Inflammatory macrophage treated with lipopolysaccharide for 1 hour (primary cell): ENCODE measurements at regions not wholly inside any gene's neighbourhood (a gene's known extent, or its start where the extent isn't known, plus 50 kb on each side); places are given as distances from the start of the nearest gene placed in this dataset.
"Not testable (repeated sequence)": the region's sequence is repeated elsewhere in the genome, so short reads cannot be mapped to it uniquely, and the experiment has no call there.

Experiments used
- DNase-seq, 2 donors: peaks; one replicate each; pipeline ENCODE4 v3.0.0-alpha.2; 2020 to 2022

DNA sequence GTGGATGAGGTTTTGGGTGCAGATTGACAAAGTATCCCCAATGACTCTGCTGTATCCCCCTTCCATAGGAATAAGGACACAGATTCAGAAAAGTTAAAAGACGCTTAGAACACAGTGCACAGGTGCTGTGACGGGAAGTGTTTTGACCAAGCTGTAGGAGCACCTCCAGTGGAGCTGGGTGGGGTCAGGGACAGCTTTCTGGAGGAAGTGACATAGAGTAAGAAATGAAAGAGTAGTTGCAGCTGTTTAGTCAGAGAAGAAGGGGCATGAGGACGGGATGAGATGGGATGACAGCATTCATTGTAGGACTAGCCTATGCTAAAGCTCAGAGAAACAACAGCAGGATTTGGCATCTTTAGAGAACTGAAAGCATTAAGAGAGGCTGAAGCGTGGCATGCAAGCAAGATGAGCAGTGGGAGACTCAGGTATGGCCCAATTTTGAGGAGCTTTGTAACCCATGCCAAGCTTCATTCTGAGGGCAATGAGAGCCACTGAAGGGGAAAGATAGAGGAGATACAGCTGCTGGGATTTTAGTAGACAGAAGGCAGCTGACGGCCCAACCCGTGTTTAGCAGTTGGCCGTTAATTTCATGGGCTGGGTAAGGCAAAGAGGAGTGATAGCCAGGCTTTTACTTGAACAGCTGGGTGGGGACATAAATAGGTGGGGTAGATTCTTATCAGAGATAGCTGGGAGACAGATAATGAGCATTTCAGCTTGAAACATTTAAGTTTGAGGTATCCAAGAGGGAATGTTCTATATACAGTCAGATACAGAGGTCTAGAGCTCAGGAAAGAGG, 131.8 kb upstream of the KRAS start:
- no peak for DNase-seq

DNA sequence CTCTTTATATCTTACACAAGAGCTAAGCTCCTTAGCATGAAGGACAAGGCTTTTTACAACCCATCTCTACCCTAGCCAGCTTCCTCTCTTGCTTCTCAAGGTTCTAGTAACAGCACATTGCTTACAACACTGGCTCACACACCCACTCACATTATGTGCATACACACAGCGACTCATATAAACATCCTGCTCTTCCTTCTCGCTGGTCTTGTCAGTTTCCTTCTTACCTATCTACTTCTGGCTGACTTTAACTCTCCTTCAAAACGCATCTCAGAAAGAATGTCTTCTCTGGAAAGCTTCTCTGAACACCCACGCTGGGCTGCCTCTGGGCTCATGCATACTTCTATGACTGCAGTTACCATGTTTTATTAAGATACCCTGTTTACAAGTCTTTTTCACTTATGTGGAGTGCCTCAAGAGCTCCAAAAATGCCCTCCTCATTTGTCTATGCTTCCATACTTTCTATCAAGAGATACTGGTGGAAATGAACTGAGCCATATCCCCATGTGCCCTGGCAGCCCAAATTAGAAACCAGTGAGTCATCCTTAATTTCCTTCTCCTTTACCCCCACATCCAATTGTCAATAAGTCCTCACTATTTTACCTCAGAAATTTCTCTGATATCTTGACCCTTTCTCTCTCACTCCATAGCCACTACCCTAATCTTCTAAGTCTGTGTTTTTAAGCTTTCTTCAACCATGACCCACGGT, 126.9 kb upstream of the KRAS start:
- peak; percentile 87 to 88 for DNase-seq

DNA sequence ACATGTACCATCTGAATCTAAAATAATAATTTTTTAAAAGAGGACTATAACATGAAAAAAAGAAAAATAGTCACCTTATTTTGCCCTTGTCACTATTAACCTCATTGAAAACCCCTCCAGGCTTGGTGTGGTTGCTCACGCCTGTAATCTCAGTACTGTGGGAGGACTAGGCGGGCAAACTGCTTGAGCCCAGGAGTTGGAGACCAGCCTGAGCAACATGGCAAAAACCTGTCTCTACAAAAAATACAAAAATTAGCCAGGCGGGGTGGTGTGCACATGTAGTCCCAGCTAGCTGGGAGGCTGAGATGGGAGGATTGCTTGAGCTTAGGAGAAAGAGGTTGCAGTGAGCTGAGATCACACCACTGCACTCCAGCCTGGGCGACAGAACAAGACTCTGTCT, 126.3 kb upstream of the KRAS start:
- DNase-seq = no peak

- DNase-seq = peak; percentile 14 to 46
Observed at GRCh38 chr12:25376407-25376806, 125.7 kb upstream of the KRAS start.

DNA sequence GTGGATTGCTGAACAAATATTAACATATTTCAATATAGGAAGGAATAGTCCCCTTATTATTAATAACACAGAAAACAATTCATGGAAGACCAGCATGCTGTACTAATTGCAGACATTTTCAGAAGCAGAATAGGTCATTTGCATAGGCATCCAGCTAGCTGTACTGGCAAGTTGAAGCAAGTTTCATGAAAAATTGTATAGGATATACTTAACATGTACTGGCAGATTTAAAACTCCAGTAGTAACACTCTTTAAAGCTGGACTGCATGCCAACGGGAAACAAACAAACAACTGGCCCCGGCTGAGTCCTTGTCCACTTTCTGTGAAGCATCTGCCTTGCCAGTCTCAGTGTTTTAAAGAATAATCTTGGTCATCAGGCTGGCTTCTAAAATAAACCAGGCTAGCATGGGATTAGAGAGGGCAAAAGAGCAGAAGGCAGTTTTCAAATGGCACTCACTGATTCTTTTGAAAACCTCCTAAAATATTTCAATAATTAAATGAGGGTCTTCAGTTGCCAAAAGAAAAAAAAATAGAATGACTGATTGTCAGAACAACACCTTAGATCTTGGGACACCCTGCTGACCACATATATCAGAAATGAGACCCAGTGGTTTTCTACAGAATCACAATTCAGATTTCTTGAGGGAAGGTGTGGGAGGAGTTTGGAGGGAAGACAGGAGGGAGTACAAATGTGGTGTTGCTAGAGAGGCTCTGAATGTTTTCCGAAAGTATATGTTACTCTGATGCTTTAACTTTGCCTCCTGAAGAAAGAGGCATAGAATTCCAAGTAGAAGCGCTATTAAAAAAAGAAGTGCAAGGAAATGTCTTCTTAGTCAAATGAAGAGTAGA, 122.5 kb upstream of the KRAS start:
- no peak for DNase-seq

GRCh38 chr12:25372002-25372401, 121.3 kb upstream of the KRAS start:
- DNase-seq = no peak

DNA sequence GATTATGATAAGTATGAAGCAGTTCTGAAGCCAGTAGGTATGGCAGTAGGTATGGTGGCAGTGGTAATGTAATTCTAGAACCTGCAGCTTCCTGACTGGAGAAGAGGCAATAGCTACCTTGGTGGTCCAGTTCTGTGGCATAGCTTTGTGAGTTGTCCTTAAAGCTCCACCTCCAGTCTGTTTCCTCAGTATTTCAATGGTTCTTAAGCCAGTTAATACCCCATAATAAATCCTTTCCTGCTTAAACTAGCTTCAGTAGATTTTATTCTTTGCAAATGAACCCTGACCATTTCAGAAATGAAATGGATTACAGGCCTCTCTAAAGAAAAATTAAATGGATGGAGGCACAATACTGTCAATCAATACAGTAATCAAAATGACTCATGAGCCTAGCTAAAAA, 117.8 kb upstream of the KRAS start:
- DNase-seq = no peak

GRCh38 chr12:25366122-25366521, 115.4 kb upstream of the KRAS start:
- DNase-seq = no peak

DNA sequence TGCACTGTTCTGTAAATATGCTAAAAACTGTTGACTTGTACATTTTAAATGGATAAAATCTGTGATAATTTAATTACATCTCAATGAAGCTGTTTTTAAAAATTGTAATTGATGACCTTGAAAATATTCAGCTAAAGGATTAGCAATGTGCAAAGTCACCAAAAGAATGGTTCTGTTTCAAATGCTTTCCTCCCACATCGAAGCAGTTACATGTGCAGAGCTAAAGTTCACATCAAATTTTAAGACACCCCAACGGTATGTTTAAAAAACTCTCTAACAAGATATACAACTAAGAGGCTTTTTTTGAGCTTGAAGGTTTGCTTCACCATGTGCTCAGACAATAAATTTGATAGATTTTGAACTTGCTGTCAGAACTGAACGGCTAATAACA, 114.6 kb upstream of the KRAS start:
- no peak for DNase-seq

GRCh38 chr12:25364529-25365339, 114.0 kb upstream of the KRAS start:
- DNase-seq = no peak

- no peak for DNase-seq
Observed at GRCh38 chr12:25362646-25363045, 111.9 kb upstream of the KRAS start.

GRCh38 chr12:25361511-25361910, 110.8 kb upstream of the KRAS start:
- no peak for DNase-seq

DNA sequence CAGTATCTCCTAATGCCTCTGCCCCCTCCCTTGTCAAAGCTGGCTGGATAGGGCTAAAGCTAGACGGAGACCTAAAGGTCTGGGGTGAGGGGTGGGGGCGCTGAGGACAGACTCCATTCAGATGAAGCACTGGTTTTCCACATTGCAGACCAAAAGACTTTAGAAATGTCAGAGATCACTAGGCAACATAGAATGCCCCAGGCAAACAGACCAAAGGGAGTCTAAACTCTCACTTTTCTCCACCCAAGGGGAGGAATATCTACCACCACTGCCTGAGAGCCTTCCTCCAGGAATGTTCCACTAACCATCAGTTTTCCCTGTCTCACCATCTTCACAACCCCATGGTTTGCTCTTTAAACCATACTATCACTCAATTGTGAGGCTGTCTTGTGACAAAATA, 106.9 kb upstream of the KRAS start:
- no peak for DNase-seq

DNA sequence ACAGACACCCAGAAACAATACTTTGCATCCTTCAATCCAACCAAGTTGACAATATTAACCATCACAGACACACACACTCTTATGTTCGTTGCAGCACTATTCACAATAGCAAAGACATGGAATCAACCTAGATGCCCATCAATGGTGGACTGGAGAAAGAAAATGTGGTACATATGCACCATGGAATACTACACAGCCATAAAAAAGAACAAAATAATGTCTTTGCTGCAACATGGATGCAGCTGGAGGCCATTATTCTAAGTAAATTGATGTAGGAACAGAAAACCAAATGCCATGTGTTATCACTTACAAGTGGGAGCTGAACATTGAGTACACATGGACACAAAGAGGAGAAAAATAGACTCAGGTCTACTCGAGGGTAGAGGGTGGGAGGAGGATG, 102.2 kb upstream of the KRAS start:
- DNase-seq = not testable (repeated sequence)

GRCh38 chr12:25352083-25352918, 101.6 kb upstream of the KRAS start:
- DNase-seq = no peak

DNA sequence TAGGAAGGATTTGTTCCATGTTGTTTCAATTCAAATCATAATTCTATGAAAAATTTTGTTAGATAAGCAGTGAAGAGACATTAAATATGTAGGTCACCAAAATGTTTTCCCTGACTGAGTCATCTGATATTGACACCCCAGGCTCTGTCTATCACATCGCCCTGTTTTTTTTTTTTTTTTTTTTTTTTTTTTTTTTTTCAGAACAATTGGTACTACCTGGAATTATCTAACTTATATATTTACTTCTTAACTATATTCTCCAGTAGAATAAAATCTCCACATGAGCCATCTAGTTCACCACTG, 97.8 kb upstream of the KRAS start:
- DNase-seq = no peak

DNA sequence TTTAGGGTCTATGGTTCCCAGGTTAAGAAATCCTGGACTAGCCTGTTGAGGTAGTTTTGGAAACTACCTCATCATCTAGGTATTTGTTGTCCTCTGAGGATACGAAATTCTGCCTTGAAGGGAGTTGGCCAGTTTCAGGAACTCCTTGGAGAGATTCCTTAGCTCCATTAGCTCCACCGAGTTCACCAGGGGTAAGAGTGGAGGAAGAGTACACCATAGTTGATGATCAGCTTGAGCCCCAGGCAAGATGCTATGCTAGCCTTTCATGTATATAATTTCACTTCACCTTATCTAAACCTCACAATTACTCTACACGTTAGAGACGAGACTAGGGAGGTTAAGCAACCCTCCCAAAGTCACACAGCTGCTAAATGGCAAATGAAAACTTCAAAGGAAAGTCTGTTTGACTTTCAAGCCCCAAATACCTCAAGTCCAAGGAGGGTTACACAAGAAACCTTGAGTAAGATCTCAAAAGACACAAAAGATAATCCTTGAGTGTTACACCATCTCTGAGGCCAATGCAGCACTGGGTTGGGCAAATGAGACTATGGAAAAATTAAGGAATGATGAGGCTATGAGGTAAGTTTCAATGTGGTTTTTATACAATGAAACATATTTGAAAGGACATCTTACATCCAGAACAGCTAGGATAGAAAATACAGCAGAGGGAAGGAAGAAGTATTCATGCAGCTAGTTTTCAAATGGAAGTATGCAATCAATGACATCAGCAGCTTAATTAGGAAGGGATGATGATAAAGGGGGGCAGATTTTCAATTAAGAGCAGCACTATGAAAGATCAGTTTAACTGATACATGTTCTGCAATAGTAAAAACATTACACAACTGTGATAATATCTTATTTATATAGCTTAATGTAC, 97.2 kb upstream of the KRAS start:
- no peak for DNase-seq

- not testable (repeated sequence) for DNase-seq
Observed at GRCh38 chr12:25341877-25342276, 91.1 kb upstream of the KRAS start.

DNA sequence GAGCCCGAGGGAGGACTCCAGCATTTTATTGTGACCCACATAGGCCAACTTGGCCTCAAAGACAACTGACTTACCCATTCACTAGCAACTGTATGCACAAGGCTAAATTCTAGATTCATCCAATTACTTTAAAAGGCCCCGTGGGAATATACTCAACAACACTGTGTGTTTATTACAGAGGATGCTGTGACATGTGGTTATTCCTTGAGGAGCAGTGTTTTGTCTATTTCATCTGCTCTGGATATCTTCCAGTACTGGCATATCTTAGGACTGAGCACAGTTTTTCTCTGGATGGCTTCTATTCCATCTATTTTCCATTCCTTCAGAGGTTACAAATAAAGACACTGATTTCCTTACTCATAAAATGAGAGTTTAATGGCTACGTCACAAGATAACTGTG, 87.2 kb upstream of the KRAS start:
- no peak for DNase-seq

DNA sequence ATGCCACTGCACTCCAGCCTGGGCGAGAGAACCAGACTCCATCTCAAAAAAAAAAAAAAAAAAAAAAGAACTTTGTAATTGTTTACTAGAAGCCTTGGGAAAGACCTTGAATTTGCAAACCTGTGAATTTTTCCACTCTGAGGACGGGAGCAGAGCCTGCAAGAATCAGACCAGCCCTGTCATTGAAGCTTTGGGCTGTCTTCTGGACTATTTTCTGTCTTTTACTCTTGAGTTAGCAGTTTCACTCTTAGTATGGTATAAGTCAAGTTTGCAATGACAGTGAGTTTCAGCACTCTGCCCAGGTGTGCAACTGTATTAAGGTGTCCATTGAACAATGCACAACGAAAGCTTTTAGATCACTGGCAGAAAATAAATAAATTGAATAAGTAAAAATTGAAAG, 81.4 kb upstream of the KRAS start:
- no peak for DNase-seq
